C4-2B (cell line): ENCODE measurements at regions not wholly inside any gene's neighbourhood (a gene's known extent, or its start where the extent isn't known, plus 50 kb on each side); places are given as distances from the start of the nearest gene placed in this dataset.

Experiments
- H3K27ac ChIP-seq: fragments of 450-650 bp; 2 replicates; pipeline ENCODE4 v1.5.1; 2017
- ZFX ChIP-seq: fragments of 450-650 bp; IDR thresholded peaks from 2 replicates; pipeline ENCODE4 v1.6.1; 2017
- TF ChIP-seq, protein P1 (sequence below): fragments of 450-650 bp; conservative IDR thresholded peaks from 2 replicates; pipeline ENCODE4 v1.5.1; 2017; ENCODE audit warnings: mild to moderate bottlenecking

- TF ChIP-seq ZFX = no peak
- TF ChIP-seq, protein P1, sequence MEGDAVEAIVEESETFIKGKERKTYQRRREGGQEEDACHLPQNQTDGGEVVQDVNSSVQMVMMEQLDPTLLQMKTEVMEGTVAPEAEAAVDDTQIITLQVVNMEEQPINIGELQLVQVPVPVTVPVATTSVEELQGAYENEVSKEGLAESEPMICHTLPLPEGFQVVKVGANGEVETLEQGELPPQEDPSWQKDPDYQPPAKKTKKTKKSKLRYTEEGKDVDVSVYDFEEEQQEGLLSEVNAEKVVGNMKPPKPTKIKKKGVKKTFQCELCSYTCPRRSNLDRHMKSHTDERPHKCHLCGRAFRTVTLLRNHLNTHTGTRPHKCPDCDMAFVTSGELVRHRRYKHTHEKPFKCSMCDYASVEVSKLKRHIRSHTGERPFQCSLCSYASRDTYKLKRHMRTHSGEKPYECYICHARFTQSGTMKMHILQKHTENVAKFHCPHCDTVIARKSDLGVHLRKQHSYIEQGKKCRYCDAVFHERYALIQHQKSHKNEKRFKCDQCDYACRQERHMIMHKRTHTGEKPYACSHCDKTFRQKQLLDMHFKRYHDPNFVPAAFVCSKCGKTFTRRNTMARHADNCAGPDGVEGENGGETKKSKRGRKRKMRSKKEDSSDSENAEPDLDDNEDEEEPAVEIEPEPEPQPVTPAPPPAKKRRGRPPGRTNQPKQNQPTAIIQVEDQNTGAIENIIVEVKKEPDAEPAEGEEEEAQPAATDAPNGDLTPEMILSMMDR = no peak
These were observed 493.6 kb upstream of the NOX3 start for GRCh38 chr6:155949256-155949655.

DNA sequence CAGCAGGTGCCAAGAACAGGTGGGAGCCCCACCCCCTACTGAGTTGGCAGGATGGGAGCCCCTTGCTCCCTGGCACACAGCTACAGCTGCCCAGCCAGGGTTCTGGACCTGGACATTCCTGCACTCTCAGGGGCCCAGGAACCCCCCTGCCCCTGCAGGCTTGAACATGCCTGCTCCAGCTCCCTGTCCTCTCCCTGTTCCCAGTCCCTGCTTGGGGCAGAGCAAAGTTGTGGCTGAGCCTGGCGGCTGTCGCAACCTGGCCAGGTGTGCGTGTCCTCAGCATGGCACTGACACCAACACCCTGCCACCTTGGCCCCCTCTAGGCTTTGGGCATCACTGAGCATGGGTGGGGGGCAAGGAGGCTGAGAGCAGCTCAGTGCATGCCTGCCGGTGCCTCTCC is 491.2 kb upstream of the NOX3 start:
- H3K27ac ChIP-seq = no peak overlapping the region
- TF ChIP-seq, protein P1 = no peak
- TF ChIP-seq ZFX = no peak

More at GRCh38 chr6:155949256-155949655, 493.6 kb upstream of the NOX3 start:
- H3K27ac ChIP-seq = no peak overlapping the region

- H3K27ac ChIP-seq = no peak overlapping the region
- TF ChIP-seq, protein P1 = no peak
- TF ChIP-seq ZFX = no peak
These were observed 488.0 kb upstream of the NOX3 start for GRCh38 chr6:155943635-155944034.

GRCh38 chr6:155939253-155939652 is 483.6 kb upstream of the NOX3 start:
- TF ChIP-seq ZFX = no peak
- TF ChIP-seq, protein P1 = no peak
- H3K27ac ChIP-seq = no peak overlapping the region

DNA sequence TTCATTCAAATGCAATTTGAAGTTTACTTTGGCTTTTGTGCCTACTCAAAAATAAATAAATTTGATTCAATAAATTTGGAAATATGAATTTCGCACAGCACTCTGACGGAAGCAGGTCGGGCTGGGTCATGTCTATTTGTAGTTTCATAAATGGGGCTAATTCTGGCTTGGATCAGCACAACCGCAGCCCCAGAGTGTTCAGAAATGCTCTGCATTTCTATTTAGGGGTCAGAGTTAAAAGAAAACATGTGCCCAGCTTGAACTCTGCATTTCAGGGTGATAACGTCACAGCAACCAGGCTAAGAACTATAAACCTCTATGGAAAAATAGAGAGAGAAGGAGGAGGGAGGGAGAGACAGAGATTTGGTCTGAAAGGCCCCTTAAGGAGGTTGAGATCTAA is 480.9 kb upstream of the NOX3 start:
- H3K27ac ChIP-seq = no peak overlapping the region
- TF ChIP-seq, protein P1 = no peak
- no peak for TF ChIP-seq ZFX

- no peak overlapping the region for H3K27ac ChIP-seq
- no peak for TF ChIP-seq ZFX
- TF ChIP-seq, protein P1 = no peak
These were observed 480.5 kb upstream of the NOX3 start for GRCh38 chr6:155936127-155936526.

DNA sequence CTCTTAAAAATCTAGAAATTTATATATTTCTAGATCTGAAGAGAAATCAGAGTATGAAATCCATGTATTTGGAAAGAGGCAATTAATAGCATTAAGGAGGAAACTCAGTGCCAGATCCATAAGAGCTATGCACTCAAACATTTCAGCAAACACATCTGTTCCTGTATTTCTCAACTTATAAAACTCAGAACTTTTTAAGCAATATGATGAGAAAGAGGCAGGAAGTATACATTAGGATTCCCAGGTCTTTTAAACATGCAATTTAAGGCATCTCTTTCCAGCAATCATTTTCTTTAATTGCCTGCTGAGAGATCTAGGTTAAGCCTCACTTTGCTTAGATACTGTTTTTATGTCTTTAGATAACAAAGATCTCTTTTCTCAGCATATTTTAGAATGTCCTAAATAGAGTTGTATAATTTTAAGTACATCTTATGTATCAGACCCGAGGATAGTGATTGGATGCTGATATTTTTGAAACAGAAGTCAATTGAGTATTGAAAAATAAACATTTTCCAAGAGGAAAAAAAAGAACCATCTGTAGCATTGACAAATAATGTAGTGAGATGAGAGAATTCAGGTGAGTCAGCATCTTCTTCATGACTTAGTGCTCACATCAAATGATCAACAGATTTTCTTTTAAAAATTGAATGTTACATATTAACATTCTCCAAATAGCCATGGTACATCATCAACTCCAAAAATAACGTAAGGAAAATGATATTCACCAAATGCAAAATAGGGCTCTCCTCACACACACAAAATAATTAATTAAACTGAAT is 461.4 kb upstream of the NOX3 start:
- TF ChIP-seq ZFX = no peak
- TF ChIP-seq, protein P1 = no peak
- no peak overlapping the region for H3K27ac ChIP-seq
